CD4-positive, alpha-beta T cell (primary cell): ENCODE measurements at regions not wholly inside any gene's neighbourhood (a gene's known extent, or its start where the extent isn't known, plus 50 kb on each side); places are given as distances from the start of the nearest gene placed in this dataset.

Source experiments
- ATAC-seq: fragments of 200-7000 bp; cut with Tn5 transposase; one replicate; pipeline ENCODE4 v1.10.0; 2022; ENCODE audit warnings: mild to moderate bottlenecking; ENCODE audit not compliant: poor library complexity
- CTCF ChIA-PET: fragments of 350-600 bp; sonication (Branson Sonifier 250); formaldehyde crosslinking; loops from one replicate; lab custom pipeline; 2021; ENCODE audit warnings: antibody characterized with exemption, inconsistent platforms; lab: Charles Lee
- POLR2A ChIA-PET: fragments of 350-600 bp; sonication (Branson Sonifier 250); formaldehyde crosslinking; loops from one replicate; lab custom pipeline; 2021; ENCODE audit warnings: antibody characterized with exemption, inconsistent platforms; lab: Charles Lee
- DNase-seq, 14 experiments: peaks; one replicate each; pipeline ENCODE4 v3.0.0-alpha.2; 2013 to 2020; ENCODE audit warnings: mixed read lengths in 2 of 14
- H3K27ac ChIP-seq, 2 donors: one replicate each; pipeline versions ENCODE4 v1.5.1 to v1.7.0; 2013; ENCODE audit warnings: low read length in 2 of 2, low read depth in 1 of 2, mild to moderate bottlenecking in 1 of 2
- H3K27me3 ChIP-seq, 2 experiments: 1 replicate in 1 of 2; 2 replicates in 1 of 2; pipeline versions ENCODE4 v1.6.1 to v1.7.0; 2013; ENCODE audit warnings: low read length in 2 of 2, control low read depth in 1 of 2, mild to moderate bottlenecking in 1 of 2, moderate library complexity in 1 of 2; ENCODE audit not compliant: insufficient read depth in 2 of 2, control insufficient read depth in 1 of 2
- H3K36me3 ChIP-seq: one replicate; pipeline ENCODE4 v1.6.1; 2013; ENCODE audit warnings: low read length, control low read depth; ENCODE audit not compliant: insufficient read depth
- H3K4me1 ChIP-seq: one replicate; pipeline ENCODE4 v1.6.1; 2013; ENCODE audit warnings: low read length, control low read depth; ENCODE audit not compliant: insufficient read depth
- H3K4me3 ChIP-seq: one replicate; pipeline ENCODE4 v1.5.1; 2013; ENCODE audit warnings: mild to moderate bottlenecking, low read length, moderate library complexity
- H3K9me3 ChIP-seq, 2 experiments: 1 replicate in 1 of 2; 2 replicates in 1 of 2; pipeline versions ENCODE4 v1.6.1 to v1.7.0; 2013; ENCODE audit warnings: low read length in 2 of 2, mild to moderate bottlenecking in 2 of 2, control low read depth in 1 of 2, moderate library complexity in 1 of 2; ENCODE audit not compliant: control insufficient read depth in 1 of 2, insufficient read depth in 1 of 2
- H3K27ac Mint-ChIP-seq: one replicate; pipeline ENCODE4 v1.8.0; 2020; ENCODE audit warnings: mixed read lengths
- H3K27me3 Mint-ChIP-seq: one replicate; pipeline ENCODE4 v1.8.0; 2021; ENCODE audit warnings: mixed read lengths
- H3K36me3 Mint-ChIP-seq: one replicate; pipeline ENCODE4 v1.8.0; 2021; ENCODE audit warnings: low read depth, mixed read lengths
- H3K4me1 Mint-ChIP-seq: one replicate; pipeline ENCODE4 v1.8.0; 2021; ENCODE audit warnings: low read depth, mixed read lengths
- H3K4me3 Mint-ChIP-seq: one replicate; pipeline ENCODE4 v1.8.0; 2020; ENCODE audit warnings: mild to moderate bottlenecking, mixed read lengths
- H3K9me3 Mint-ChIP-seq: one replicate; pipeline ENCODE4 v1.8.0; 2020; ENCODE audit warnings: mixed read lengths
- CTCF ChIP-seq: fragments of 200-600 bp; IDR thresholded peaks from one replicate; pipeline ENCODE4 v1.8.0; 2022; ENCODE audit warnings: antibody characterized with exemption, mild to moderate bottlenecking
- intact Hi-C, 2 experiments: fragments of 100-400 bp; cut with DNase I in 1 of 2; cut with micrococcal nuclease in 1 of 2; formaldehyde crosslinking; loops; one replicate each; pipeline versions ENCODE4 v1.15.1 to v1.9.0; 2023 to 2025; cut with DNase I, micrococcal nuclease

GRCh38 chr12:76948879-76949278, 70.1 kb upstream of the CSRP2 start:
- H3K27ac Mint-ChIP-seq = no peak overlapping the region
- intact Hi-C loops = no loop called here
- Histone ChIP-seq H3K4me1 (no peaks in the 10 kb centered on the region), H3K9me3 (no peaks in the 10 kb centered on the region), H3K27me3 (no peaks in the 10 kb centered on the region), H3K36me3 (no peaks in the 10 kb centered on the region), H3K27ac (no peak overlapping the region), H3K4me3 (no peak overlapping the region)
- POLR2A ChIA-PET = no interaction called here
- no peaks in the 10 kb centered on the region for H3K4me1 Mint-ChIP-seq
- TF ChIP-seq CTCF = no peak
- H3K9me3 Mint-ChIP-seq = no peaks in the 10 kb centered on the region
- peaks cover 13% of the 10 kb centered on the region for H3K27me3 Mint-ChIP-seq
- CTCF ChIA-PET = no interaction called here
- no peaks in the 10 kb centered on the region for H3K36me3 Mint-ChIP-seq
- ATAC-seq (no peak), DNase-seq (no peak)
- no peak overlapping the region for H3K4me3 Mint-ChIP-seq

- CTCF ChIA-PET = no interaction called here
- intact Hi-C loops = no loop called here
- POLR2A ChIA-PET = no interaction called here
- TF ChIP-seq CTCF = no peak
- H3K9me3 ChIP-seq = no peaks in the 10 kb centered on the region
- H3K36me3 Mint-ChIP-seq = no peaks in the 10 kb centered on the region
- no peak overlapping the region for H3K27ac ChIP-seq
- no peak overlapping the region for H3K27ac Mint-ChIP-seq
- no peaks in the 10 kb centered on the region for H3K9me3 Mint-ChIP-seq
- no peak for DNase-seq
- H3K4me1 Mint-ChIP-seq = no peaks in the 10 kb centered on the region
- H3K27me3 ChIP-seq = no peaks in the 10 kb centered on the region
- H3K4me3 ChIP-seq = no peak overlapping the region
- no peak overlapping the region for H3K4me3 Mint-ChIP-seq
- H3K4me1 ChIP-seq = no peaks in the 10 kb centered on the region
- no peak for ATAC-seq
- peaks cover 5% of the 10 kb centered on the region for H3K27me3 Mint-ChIP-seq
- H3K36me3 ChIP-seq = no peaks in the 10 kb centered on the region
These were observed 68.5 kb upstream of the CSRP2 start for GRCh38 chr12:76947304-76947703.

- DNase-seq (no peak), ATAC-seq (no peak)
- intact Hi-C loops = no loop called here
- CTCF ChIA-PET = no interaction called here
- H3K4me1 Mint-ChIP-seq = no peaks in the 10 kb centered on the region
- H3K9me3 Mint-ChIP-seq = no peaks in the 10 kb centered on the region
- H3K27me3 Mint-ChIP-seq = no peaks in the 10 kb centered on the region
- Histone ChIP-seq H3K27ac (no peak overlapping the region), H3K4me1 (no peaks in the 10 kb centered on the region), H3K4me3 (no peak overlapping the region), H3K9me3 (no peaks in the 10 kb centered on the region), H3K36me3 (no peaks in the 10 kb centered on the region), H3K27me3 (no peaks in the 10 kb centered on the region)
- TF ChIP-seq CTCF = no peak
- H3K4me3 Mint-ChIP-seq = no peak overlapping the region
- no peak overlapping the region for H3K27ac Mint-ChIP-seq
- no peaks in the 10 kb centered on the region for H3K36me3 Mint-ChIP-seq
- POLR2A ChIA-PET = no interaction called here
These were observed 67.6 kb upstream of the CSRP2 start for GRCh38 chr12:76946446-76946845.
